M059J (cell line): ENCODE measurements at regions not wholly inside any gene's neighbourhood (a gene's known extent, or its start where the extent isn't known, plus 50 kb on each side); places are given as distances from the start of the nearest gene placed in this dataset.
"Not testable (repeated sequence)": the region's sequence is repeated elsewhere in the genome, so short reads cannot be mapped to it uniquely, and the experiment has no call there.

Experiments used
- DNase-seq: peaks from one replicate; pipeline ENCODE4 v3.0.0-alpha.2; 2012; ENCODE audit warnings: low read depth

DNA sequence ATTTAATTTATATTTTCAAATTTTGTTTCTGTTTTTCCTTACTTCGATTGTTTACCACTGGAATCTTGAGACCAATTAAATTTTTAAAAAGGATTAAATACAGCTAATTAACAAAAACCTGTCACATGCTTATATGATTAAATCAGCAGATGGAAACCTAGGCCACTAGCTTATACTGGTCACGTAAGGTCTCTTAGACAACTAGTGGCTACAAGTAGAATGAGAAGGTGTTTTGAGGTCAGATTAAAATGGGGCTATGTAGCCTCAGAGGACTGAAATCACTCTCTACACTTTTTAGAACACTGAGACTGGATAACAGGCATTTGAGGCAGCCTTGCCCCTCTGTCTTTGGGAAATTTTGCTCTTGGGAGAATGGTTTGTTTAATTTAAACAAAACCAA lies 246.5 kb upstream of the ONECUT1 start:
- DNase-seq: no peak

GRCh38 chr15:53034767-53035245 lies 244.7 kb upstream of the ONECUT1 start:
- no peak for DNase-seq

- DNase-seq: no peak
Measured at GRCh38 chr15:53033709-53034108, 243.6 kb upstream of the ONECUT1 start.

- no peak for DNase-seq
Measured at GRCh38 chr15:53031469-53031868, 241.3 kb upstream of the ONECUT1 start.

GRCh38 chr15:53022788-53023187 lies 232.7 kb upstream of the ONECUT1 start:
- DNase-seq: no peak

- no peak for DNase-seq
Measured at GRCh38 chr15:53013329-53013728, 223.2 kb upstream of the ONECUT1 start.

GRCh38 chr15:53011779-53012178 lies 221.6 kb upstream of the ONECUT1 start:
- DNase-seq: not testable (repeated sequence)

DNA sequence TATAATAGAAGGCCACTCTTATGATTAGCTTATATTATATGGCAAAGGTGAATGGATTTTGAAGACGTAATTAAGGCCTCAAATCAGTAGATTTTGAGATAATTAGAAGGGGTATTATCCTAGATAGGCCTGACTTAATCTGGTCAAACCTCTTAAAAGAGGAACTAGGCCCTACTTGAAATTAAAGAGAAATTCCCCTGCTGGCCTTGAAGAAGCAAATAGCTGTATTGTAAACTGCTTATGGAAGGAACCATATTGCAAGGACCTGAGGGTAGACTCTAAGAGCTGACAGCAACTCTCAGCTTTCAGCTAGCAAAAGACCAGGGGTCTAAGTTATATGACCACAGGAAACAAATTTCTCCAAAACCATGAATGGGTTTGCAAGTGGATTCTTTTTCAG lies 219.0 kb upstream of the ONECUT1 start:
- no peak for DNase-seq

DNA sequence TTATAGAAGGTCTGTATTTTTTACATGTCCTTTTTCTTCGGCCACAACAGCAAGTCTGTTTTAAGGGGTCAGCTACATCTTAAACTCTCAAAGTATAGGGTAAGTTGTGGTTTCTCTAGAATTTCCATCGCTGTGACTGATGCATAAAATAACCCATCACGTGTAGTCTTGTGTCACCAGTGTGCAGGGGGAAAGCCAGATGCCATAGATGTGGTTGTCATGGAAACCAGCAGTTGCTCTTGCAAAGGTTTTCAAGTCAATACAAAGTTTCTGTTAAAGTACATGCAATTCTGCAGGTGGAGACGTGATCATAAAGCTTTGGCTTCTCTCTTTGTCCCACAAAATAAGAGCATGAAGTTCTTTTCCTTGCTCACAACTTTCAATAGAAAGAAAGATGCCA lies 210.3 kb upstream of the ONECUT1 start:
- DNase-seq: no peak

- no peak for DNase-seq
Measured at GRCh38 chr15:52997123-52997522, 207.0 kb upstream of the ONECUT1 start.

- DNase-seq: no peak
Measured at GRCh38 chr15:52994290-52994689, 204.2 kb upstream of the ONECUT1 start.

- DNase-seq: no peak
Measured at GRCh38 chr15:52984507-52984906, 194.4 kb upstream of the ONECUT1 start.

DNA sequence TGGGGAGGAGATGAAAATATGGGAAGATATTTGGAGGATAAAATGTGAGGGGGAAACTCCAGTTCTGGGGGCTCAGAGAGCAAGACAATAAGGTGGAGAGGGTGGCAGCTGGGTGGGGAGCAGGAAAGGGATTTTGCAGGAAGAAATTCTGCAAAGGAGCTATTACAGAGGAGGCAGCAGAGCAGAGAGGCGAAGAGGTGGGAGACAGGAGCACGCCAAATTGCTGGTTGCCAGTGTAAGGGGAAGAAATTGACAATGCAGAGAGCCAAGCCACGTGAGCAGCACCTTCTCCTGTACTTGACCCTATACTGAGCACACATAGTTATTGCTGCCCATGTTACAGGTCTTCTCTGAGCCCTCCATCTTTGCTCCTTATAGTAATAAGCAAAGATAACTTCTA lies 190.3 kb upstream of the ONECUT1 start:
- no peak for DNase-seq

GRCh38 chr15:52976516-52977075 lies 186.5 kb upstream of the ONECUT1 start:
- DNase-seq: no peak

- no peak for DNase-seq
Measured at GRCh38 chr15:52975941-52976449, 185.9 kb upstream of the ONECUT1 start.

DNA sequence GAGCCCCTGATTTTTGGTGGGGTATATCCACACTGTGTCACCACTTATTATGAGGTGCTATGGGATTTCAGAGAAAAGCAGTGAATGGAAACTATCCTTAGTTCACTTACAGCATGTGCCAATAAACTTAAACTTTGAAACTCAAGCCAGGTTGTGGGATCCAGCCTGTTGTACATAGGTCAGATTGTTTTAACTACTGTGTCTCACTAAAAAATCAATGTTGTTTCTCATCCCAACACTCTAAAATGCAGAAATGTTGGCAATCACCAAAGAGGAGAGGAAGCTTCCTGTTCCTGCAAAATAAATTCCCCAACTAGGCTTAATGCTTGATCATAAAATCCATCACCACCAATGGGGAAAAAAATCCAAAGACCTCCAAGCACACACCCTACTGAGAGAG lies 173.7 kb upstream of the ONECUT1 start:
- no peak for DNase-seq

DNA sequence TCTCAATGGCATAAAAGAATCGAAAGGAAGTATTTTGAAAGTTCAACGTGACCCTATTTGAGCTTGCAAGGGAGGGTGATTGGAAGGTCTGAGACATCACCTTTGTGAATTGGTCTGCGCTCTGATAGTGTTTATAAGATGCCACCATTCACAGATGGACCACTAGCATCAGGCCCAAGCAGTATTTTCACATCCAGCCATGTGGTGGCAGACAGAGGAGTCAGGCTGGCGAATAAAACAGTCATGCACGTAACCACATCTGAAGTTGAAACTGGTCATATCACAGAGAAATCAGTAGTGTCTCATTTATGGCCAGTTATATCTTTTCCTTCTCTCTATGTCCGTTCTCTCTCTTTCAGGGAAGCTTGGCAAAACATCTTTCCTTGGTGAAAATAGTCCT lies 170.1 kb upstream of the ONECUT1 start:
- no peak for DNase-seq

DNA sequence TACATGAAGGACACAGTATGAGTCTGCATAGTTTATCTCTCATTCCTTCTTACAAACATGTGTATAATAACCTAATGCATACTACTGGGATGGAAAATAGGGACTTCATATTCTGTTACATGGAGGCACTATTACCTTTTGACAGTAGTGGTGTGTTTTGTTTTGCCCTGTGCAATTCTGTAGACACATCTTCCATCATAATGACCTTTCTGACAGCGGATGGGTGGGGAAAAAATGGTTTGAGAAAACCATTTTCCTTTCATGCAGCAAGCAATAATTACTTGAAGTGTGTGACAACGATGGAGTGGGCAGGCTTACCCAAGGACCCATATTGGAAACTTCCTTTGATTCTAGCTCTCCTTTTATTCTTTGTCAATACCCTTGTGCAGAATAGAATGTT lies 153.6 kb upstream of the ONECUT1 start:
- no peak for DNase-seq

- DNase-seq: no peak
Measured at GRCh38 chr15:52936489-52936888, 146.4 kb upstream of the ONECUT1 start.

GRCh38 chr15:52925130-52925529 lies 135.0 kb upstream of the ONECUT1 start:
- DNase-seq: no peak

DNA sequence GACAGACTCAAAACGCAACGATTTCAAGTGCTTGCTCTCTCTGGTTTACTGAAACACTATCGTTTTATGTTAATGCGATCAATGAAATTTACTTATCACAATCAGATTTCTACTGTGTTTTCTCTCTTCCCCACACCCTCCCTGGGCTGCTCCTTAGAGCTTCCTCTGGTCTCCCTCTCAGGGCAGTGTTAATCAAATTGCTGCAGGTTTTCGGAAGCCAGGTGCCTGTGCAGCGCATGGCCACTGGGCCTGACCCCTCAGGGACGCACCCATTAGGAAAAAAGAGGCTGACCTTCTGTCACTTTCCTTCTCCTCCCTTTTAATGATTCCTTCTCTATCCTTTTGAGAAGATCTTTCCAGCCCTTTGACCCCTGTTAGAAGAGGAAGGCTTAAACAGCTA lies 134.5 kb upstream of the ONECUT1 start:
- DNase-seq: no peak

DNA sequence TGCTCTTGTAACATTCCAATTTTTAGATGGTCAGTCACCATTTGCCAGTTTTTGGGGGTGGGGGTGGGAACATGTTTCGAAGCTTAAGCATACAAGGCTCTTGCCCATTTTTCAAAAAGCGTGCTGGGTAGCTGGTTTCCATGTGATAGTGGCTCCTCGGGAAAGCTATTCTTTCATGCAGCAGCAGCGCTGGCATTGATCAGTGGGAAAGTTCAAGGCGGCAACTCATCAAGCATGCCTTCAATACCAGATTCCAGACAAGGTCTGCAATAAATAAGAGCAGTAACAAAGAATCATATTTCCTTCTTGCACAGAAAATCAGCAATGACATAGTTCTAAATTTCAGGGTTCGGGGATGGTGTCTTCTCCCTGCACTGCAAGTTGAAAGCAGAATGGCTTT lies 133.5 kb upstream of the ONECUT1 start:
- no peak for DNase-seq

GRCh38 chr15:52922871-52923270 lies 132.7 kb upstream of the ONECUT1 start:
- no peak for DNase-seq

GRCh38 chr15:52912172-52912571 lies 122.0 kb upstream of the ONECUT1 start:
- DNase-seq: no peak
